Fibroblast of lung (primary cell): ENCODE measurements at regions not wholly inside any gene's neighbourhood (a gene's known extent, or its start where the extent isn't known, plus 50 kb on each side); places are given as distances from the start of the nearest gene placed in this dataset.

Source experiments
- CTCF ChIP-seq, 2 donors: IDR thresholded peaks in 1 of 2; conservative IDR thresholded peaks in 1 of 2; 1 replicate in 1 of 2; 2 replicates in 1 of 2; pipeline ENCODE4 v1.5.1; 2011 to 2012; ENCODE audit warnings: low read length in 2 of 2, control low read depth in 1 of 2, inconsistent platforms in 1 of 2, low read depth in 1 of 2, mild to moderate bottlenecking in 1 of 2
- EZH2 ChIP-seq: IDR thresholded peaks from 2 replicates; pipeline ENCODE4 v1.5.1; 2012; ENCODE audit warnings: low read length, control low read depth, mild to moderate bottlenecking; ENCODE audit errors: missing control alignments

DNA sequence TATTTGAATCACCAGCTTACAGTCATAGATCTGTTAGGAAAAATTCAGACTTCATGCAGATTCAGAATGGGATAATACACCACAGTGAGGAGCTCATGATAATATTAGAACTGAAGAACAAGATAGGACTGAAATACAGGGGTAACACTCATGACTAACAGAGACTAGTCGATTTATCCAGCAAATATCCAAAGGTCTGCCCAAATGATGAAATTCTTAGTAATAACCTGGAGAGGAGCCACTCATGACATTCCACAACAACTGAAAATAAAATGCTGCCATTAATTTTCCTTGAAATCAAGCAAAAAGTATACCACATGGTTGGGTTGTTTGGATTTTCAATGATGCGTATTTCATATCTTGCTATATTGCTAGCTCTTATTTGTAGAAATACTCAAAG lies 903.7 kb upstream of the ADGRL3 start:
- TF ChIP-seq CTCF (conservative IDR thresholded peaks at IDR 0.05 in 1 of 2, IDR thresholded peaks at IDR 0.05 in 1 of 2; ENCODE audit: low read depth in 1 of 2, low read length in 2 of 2) (no peak), EZH2 (no peak)
